ENCODE measurements at regions not wholly inside any gene's neighbourhood (a gene's known extent, or its start where the extent isn't known, plus 50 kb on each side); places are given as distances from the start of the nearest gene placed in this dataset.

GRCh38 chr19:34851277-34851804 lies 75.4 kb upstream of the ZNF30 start:
- Histone ChIP-seq H3K9ac (ENCODE audit: low read length) (no peak overlapping the region), H3K36me3 (ENCODE audit: insufficient read depth, low read length) (no peaks in the 10 kb centered on the region; the same call in 1 of the 2 replicates), H3K4me2 (ENCODE audit: low read length) (no peak overlapping the region), H3K4me3 (ENCODE audit: low read depth, low read length, poor library complexity, severe bottlenecking) (no peak overlapping the region), H3K27me3 (ENCODE audit: insufficient read depth, low read length) (no peaks in the 10 kb centered on the region; the same call in 1 of the 2 replicates), H3F3A (ENCODE audit: insufficient read depth, low read length) (no peaks in the 10 kb centered on the region), H3K27ac (ENCODE audit: low read depth, low read length, poor library complexity, severe bottlenecking) (no peak overlapping the region), H3K79me2 (ENCODE audit: insufficient read depth, low read length) (no peaks in the 10 kb centered on the region), H3K9me2 (ENCODE audit: low read depth, low read length) (no peaks in the 10 kb centered on the region), H2AFZ (ENCODE audit: low read length) (no peak overlapping the region), H3K4me1 (ENCODE audit: insufficient read depth, low read length, severe bottlenecking) (no peaks in the 10 kb centered on the region), H4K20me1 (ENCODE audit: insufficient read depth, low read length) (no peaks in the 10 kb centered on the region), H3K9me3 (ENCODE audit: low read length) (peaks cover 3% of the 10 kb centered on the region; the same call in 1 of the 2 replicates)
- peak; percentile 36; the same call in 1 of the 2 replicates for TF ChIP-seq CTCF (IDR thresholded peaks at IDR 0.05; ENCODE audit: low read length)
- TF ChIP-seq EZH2 (IDR thresholded peaks at IDR 0.05; ENCODE audit: borderline replicate concordance, low read length), result no peak

- Histone ChIP-seq H3K4me3 (ENCODE audit: low read depth, low read length, poor library complexity, severe bottlenecking) (no peak overlapping the region), H3K9me2 (ENCODE audit: low read depth, low read length) (no peaks in the 10 kb centered on the region), H3K9me3 (ENCODE audit: low read length) (no peaks in the 10 kb centered on the region), H3K27ac (ENCODE audit: low read depth, low read length, poor library complexity, severe bottlenecking) (no peak overlapping the region), H3K36me3 (ENCODE audit: insufficient read depth, low read length) (no peaks in the 10 kb centered on the region), H3K4me1 (ENCODE audit: insufficient read depth, low read length, severe bottlenecking) (no peaks in the 10 kb centered on the region), H3K4me2 (ENCODE audit: low read length) (no peak overlapping the region), H3K79me2 (ENCODE audit: insufficient read depth, low read length) (no peaks in the 10 kb centered on the region), H3K27me3 (ENCODE audit: insufficient read depth, low read length) (no peaks in the 10 kb centered on the region; the same call in 1 of the 2 replicates), H4K20me1 (ENCODE audit: insufficient read depth, low read length) (no peaks in the 10 kb centered on the region), H3K9ac (ENCODE audit: low read length) (no peak overlapping the region), H3F3A (ENCODE audit: insufficient read depth, low read length) (no peaks in the 10 kb centered on the region), H2AFZ (ENCODE audit: low read length) (no peak overlapping the region)
- TF ChIP-seq EZH2 (IDR thresholded peaks at IDR 0.05; ENCODE audit: borderline replicate concordance, low read length), result no peak
- no peak for TF ChIP-seq CTCF (IDR thresholded peaks at IDR 0.05; ENCODE audit: low read length)
These were observed 74.4 kb upstream of the ZNF599 start for GRCh38 chr19:34847393-34847792.

GRCh38 chr19:34844277-34844676 lies 71.3 kb upstream of the ZNF599 start:
- Histone ChIP-seq H3K79me2 (ENCODE audit: insufficient read depth, low read length) (no peaks in the 10 kb centered on the region), H3F3A (ENCODE audit: insufficient read depth, low read length) (no peaks in the 10 kb centered on the region), H2AFZ (ENCODE audit: low read length) (no peak overlapping the region), H3K4me1 (ENCODE audit: insufficient read depth, low read length, severe bottlenecking) (no peaks in the 10 kb centered on the region), H4K20me1 (ENCODE audit: insufficient read depth, low read length) (no peaks in the 10 kb centered on the region), H3K4me3 (ENCODE audit: low read depth, low read length, poor library complexity, severe bottlenecking) (no peak overlapping the region), H3K36me3 (ENCODE audit: insufficient read depth, low read length) (no peaks in the 10 kb centered on the region), H3K9ac (ENCODE audit: low read length) (no peak overlapping the region), H3K9me2 (ENCODE audit: low read depth, low read length) (no peaks in the 10 kb centered on the region), H3K27me3 (ENCODE audit: insufficient read depth, low read length) (no peaks in the 10 kb centered on the region; the same call in 1 of the 2 replicates), H3K27ac (ENCODE audit: low read depth, low read length, poor library complexity, severe bottlenecking) (no peak overlapping the region), H3K9me3 (ENCODE audit: low read length) (no peaks in the 10 kb centered on the region), H3K4me2 (ENCODE audit: low read length) (no peak overlapping the region)
- TF ChIP-seq CTCF (IDR thresholded peaks at IDR 0.05; ENCODE audit: low read length) (no peak), EZH2 (IDR thresholded peaks at IDR 0.05; ENCODE audit: borderline replicate concordance, low read length) (no peak)
